ENCODE measurements at regions not wholly inside any gene's neighbourhood (a gene's known extent, or its start where the extent isn't known, plus 50 kb on each side); places are given as distances from the start of the nearest gene placed in this dataset.

DNA sequence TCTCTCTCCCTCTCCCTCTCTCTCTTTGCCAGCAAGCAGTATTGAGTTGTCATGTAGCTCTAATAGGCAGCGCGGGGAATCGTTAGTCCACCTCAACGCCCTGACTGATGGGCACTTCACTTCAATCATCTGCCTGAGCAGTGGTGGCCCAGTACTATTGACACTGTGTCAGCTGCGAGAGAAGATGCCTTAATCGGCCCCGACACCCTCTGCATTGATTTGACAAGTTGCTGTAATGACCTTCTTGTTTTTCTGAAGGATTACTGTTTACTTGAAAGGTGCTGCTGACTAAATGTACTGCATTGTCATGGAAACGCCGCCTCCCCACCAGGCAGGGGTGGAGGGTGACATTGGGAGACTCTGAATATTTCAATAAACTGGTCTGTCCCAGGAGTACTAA, 913.8 kb downstream of the KCNMA1 start:
- DNase-seq = no peak
- TF ChIP-seq POLR2A (IDR thresholded peaks at IDR 0.05) (no peak), CTCF (IDR thresholded peaks at IDR 0.05) (no peak)
- H3K9me3 ChIP-seq = no peaks in the 10 kb centered on the region
- H3K4me1 ChIP-seq = no peaks in the 10 kb centered on the region
- intact Hi-C loops (cut with DNase I) = no loop called here
- no peak overlapping the region for H3K27ac ChIP-seq
- no peaks in the 10 kb centered on the region for H3K36me3 ChIP-seq
- WGBS, 2 donors = 29 to 46% methylated on average over 9 of the region's 9 CpGs
- H3K4me3 ChIP-seq (replicated peaks in 1 of 3) = no peak overlapping the region
- H3K27me3 ChIP-seq = no peaks in the 10 kb centered on the region

DNA sequence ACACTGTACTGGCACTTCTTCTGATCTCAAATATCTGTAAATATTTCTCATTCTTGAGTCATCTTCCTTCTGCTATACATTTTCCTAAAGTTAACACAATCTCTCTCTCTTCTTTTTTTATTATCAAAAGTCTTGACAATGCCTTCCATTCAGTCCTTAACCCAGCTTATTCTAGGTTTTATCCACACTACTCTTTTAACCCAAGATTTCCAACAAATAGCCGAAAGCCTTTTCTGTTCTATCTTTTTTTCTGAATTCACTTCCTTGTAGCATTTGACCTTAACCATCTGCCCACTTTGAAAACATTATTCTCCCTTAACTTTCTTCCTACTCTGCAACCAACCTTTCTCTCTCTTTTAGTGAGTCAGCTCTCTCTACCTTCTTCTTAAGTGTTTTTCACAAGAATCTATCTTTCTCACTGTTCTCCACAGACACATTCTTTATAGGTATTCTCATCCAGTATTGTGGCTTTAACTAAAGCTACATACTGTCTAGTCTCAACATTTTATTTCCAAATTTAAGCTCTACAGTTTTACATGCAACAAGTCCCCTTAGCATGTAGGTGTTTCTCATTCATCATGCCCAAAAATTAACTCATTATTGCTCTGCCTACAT, 915.6 kb downstream of the KCNMA1 start:
- TF ChIP-seq CTCF (IDR thresholded peaks at IDR 0.05) = no peak
- TF ChIP-seq POLR2A (IDR thresholded peaks at IDR 0.05) = no peak
- Histone ChIP-seq H3K36me3 (no peaks in the 10 kb centered on the region), H3K27me3 (no peaks in the 10 kb centered on the region), H3K9me3 (no peaks in the 10 kb centered on the region), H3K27ac (no peak overlapping the region), H3K4me3 (replicated peaks in 1 of 3) (no peak overlapping the region), H3K4me1 (no peaks in the 10 kb centered on the region)
- no peak for DNase-seq
- intact Hi-C loops (cut with DNase I) = no loop called here
- WGBS, 2 donors = 88 to 98% methylated on average over 1 of the region's 1 CpG

GRCh38 chr10:76719006-76719405, 918.6 kb downstream of the KCNMA1 start:
- intact Hi-C loops (cut with DNase I) = no loop called here
- no peak overlapping the region for H3K27ac ChIP-seq
- TF ChIP-seq POLR2A (IDR thresholded peaks at IDR 0.05) (no peak), CTCF (IDR thresholded peaks at IDR 0.05) (no peak)
- WGBS, 2 donors = 83 to 86% methylated on average over 4 of the region's 4 CpGs
- no peak for DNase-seq
- H3K36me3 ChIP-seq = no peaks in the 10 kb centered on the region
- H3K4me3 ChIP-seq (replicated peaks in 1 of 3) = no peak overlapping the region
- no peaks in the 10 kb centered on the region for H3K4me1 ChIP-seq
- H3K9me3 ChIP-seq = no peaks in the 10 kb centered on the region
- no peaks in the 10 kb centered on the region for H3K27me3 ChIP-seq

DNA sequence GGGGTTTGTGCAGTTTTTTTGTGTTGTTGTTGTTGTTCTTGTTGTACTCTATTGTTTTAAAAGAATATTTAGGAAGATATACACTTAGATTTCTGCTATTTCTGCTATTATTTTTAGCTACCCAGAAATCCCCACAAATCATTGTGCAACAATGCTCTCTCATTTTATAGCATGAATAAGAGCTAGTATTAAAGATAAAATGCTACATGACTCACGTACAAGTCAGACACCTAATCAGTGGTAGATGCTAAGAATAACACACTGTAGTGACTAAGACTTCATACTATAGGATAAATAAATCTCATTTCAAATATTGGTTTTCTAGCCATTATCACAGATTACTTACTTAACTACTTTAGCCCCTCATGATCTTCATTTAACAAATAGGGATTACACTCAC, 920.5 kb downstream of the KCNMA1 start:
- Histone ChIP-seq H3K4me1 (no peaks in the 10 kb centered on the region), H3K36me3 (no peaks in the 10 kb centered on the region), H3K27ac (no peak overlapping the region), H3K4me3 (replicated peaks in 1 of 3) (no peak overlapping the region), H3K27me3 (no peaks in the 10 kb centered on the region), H3K9me3 (no peaks in the 10 kb centered on the region)
- no peak for DNase-seq
- TF ChIP-seq POLR2A (IDR thresholded peaks at IDR 0.05) (no peak), CTCF (IDR thresholded peaks at IDR 0.05) (no peak)
- intact Hi-C loops (cut with DNase I) = no loop called here
- WGBS, 2 donors = 80 to 93% methylated on average over 1 of the region's 1 CpG

- WGBS, 2 donors = 52 to 60% methylated on average over 8 of the region's 8 CpGs
- intact Hi-C loops (cut with DNase I) = no loop called here
- H3K36me3 ChIP-seq = no peaks in the 10 kb centered on the region
- no peaks in the 10 kb centered on the region for H3K9me3 ChIP-seq
- no peak overlapping the region for H3K4me3 ChIP-seq (replicated peaks in 1 of 3)
- H3K4me1 ChIP-seq = no peaks in the 10 kb centered on the region
- no peaks in the 10 kb centered on the region for H3K27me3 ChIP-seq
- no peak for DNase-seq
- H3K27ac ChIP-seq = no peak overlapping the region
- TF ChIP-seq POLR2A (IDR thresholded peaks at IDR 0.05) (no peak), CTCF (IDR thresholded peaks at IDR 0.05) (no peak)
Measured at GRCh38 chr10:76711222-76711997, 926.2 kb downstream of the KCNMA1 start.

Data from thyroid gland (tissue), 4 donors.